SJCRH30 (cell line): ENCODE measurements at regions not wholly inside any gene's neighbourhood (a gene's known extent, or its start where the extent isn't known, plus 50 kb on each side); places are given as distances from the start of the nearest gene placed in this dataset.

Experiments
- DNase-seq, 2 experiments: peaks; one replicate each; pipeline ENCODE4 v3.0.0-alpha.2; 2015 to 2020
- H3K27ac ChIP-seq: fragments of 250-450 bp; sonication (Bioruptor Pico); 2 replicates; pipeline ENCODE4 v1.5.1; 2020; ENCODE audit warnings: mild to moderate bottlenecking, moderate library complexity
- H3K27me3 ChIP-seq: fragments of 250-450 bp; sonication (Bioruptor Pico); 2 replicates; pipeline ENCODE4 v1.5.1; 2020; ENCODE audit warnings: mild to moderate bottlenecking, moderate library complexity
- H3K36me3 ChIP-seq: fragments of 250-450 bp; sonication (Bioruptor Pico); 2 replicates; pipeline ENCODE4 v1.5.1; 2020; ENCODE audit warnings: mild to moderate bottlenecking, moderate library complexity
- H3K4me1 ChIP-seq: fragments of 250-450 bp; sonication (Bioruptor Pico); 2 replicates; pipeline ENCODE4 v1.5.1; 2020; ENCODE audit warnings: mild to moderate bottlenecking, moderate library complexity
- H3K4me3 ChIP-seq: fragments of 250-450 bp; sonication (Bioruptor Pico); 2 replicates; pipeline ENCODE4 v1.5.1; 2020; ENCODE audit warnings: mild to moderate bottlenecking, moderate library complexity
- H3K9me3 ChIP-seq: fragments of 250-450 bp; sonication (Bioruptor Pico); replicated peaks from 2 replicates; pipeline ENCODE4 v1.5.1; 2020; ENCODE audit warnings: mild to moderate bottlenecking, moderate library complexity

- H3K27ac ChIP-seq, result no peak overlapping the region
- no peak for DNase-seq
- H3K9me3 ChIP-seq, result no peaks in the 10 kb centered on the region
- no peak overlapping the region for H3K4me3 ChIP-seq
- H3K4me1 ChIP-seq, result no peaks in the 10 kb centered on the region
- H3K36me3 ChIP-seq, result no peaks in the 10 kb centered on the region
- no peaks in the 10 kb centered on the region for H3K27me3 ChIP-seq
These were observed 545.5 kb downstream of the CBLN2 start for GRCh38 chr18:71998547-71999097.

DNA sequence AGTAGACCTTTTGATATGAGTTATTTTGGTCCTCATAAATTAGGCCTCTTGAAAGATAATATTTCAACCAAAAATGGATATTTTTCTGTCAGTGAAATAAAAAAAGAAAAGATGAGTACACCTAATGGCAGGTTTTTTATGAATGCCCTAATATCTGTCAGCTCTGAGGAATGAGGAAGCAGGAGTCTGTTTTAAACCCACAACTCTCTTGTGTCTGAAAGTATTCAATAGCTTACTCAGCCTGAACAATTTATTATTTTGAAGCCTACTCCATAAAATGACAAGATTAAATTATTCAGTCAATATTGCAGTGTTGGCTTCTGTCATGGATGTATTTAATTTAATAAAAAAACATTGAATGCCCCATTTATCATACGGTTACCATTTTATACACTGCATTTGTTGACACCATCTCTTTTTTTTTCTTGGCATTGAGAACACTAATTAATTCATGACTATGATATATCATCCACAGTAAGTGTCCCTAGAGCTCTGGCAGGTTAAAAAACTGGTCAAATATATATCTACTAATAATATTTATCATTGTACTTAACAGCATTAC lies 548.2 kb downstream of the CBLN2 start:
- H3K27ac ChIP-seq, result no peak overlapping the region
- H3K4me1 ChIP-seq, result no peaks in the 10 kb centered on the region
- H3K27me3 ChIP-seq, result no peaks in the 10 kb centered on the region
- no peak overlapping the region for H3K4me3 ChIP-seq
- DNase-seq, result no peak
- no peaks in the 10 kb centered on the region for H3K9me3 ChIP-seq
- H3K36me3 ChIP-seq, result no peaks in the 10 kb centered on the region

GRCh38 chr18:71994273-71994672 lies 549.9 kb downstream of the CBLN2 start:
- DNase-seq, result no peak
- H3K36me3 ChIP-seq, result no peaks in the 10 kb centered on the region
- H3K4me1 ChIP-seq, result no peaks in the 10 kb centered on the region
- no peaks in the 10 kb centered on the region for H3K9me3 ChIP-seq
- H3K27me3 ChIP-seq, result no peaks in the 10 kb centered on the region
- H3K27ac ChIP-seq, result no peak overlapping the region
- H3K4me3 ChIP-seq, result no peak overlapping the region

DNA sequence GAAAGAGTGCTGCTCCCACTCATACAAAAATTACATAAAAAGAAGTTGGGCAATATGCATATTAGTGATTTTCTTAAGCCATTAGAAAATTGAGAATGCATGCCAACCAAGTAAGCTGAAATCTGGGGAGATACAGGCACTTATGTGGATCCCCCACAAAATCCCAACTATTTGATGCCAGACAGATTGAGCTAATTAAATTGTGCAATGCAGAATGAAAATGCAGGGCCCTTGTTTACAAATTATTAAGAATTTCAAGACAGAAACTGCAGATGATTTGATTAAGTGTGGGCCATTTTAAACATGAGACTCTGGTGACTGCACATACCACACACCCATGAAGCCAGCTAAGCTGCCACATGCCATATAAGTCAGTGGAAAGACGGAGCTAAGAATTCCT lies 554.5 kb downstream of the CBLN2 start:
- Histone ChIP-seq H3K9me3 (no peaks in the 10 kb centered on the region), H3K27me3 (no peaks in the 10 kb centered on the region), H3K4me3 (no peak overlapping the region), H3K4me1 (no peaks in the 10 kb centered on the region), H3K27ac (no peak overlapping the region), H3K36me3 (no peaks in the 10 kb centered on the region)
- no peak for DNase-seq

DNA sequence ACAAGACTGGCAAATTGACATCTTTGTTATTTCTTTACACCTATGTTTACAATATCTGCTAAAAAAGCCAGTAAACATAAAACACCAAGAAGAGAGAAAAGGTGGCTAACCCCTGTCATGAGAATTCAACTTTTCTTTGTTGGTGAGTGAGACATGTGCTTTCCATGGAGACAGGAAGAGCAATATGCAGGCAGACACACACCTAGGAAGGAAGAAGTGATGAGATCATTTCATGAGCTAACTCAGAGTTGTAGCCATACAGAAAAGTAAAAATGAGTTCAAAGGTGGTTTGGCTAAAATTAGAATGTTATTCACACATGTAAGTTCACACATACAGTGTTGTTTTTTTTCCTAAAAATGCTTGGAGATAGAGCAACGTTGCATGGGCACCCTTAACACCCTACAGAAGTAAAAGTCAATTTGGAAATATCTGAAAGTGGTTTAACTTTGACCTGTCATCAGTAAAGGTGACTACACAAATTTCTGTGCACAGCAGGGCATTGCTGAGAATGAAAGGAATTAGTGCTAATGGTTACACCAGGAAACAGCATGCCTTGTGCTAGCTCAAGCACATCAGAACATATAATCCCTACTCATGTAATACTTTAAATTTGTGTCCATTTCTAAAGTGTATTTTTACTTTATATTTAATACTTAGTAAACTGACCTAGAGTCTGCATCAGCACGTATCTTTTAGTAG lies 557.6 kb downstream of the CBLN2 start:
- Histone ChIP-seq H3K9me3 (no peaks in the 10 kb centered on the region), H3K4me1 (no peaks in the 10 kb centered on the region), H3K27me3 (no peaks in the 10 kb centered on the region), H3K4me3 (no peak overlapping the region), H3K36me3 (no peaks in the 10 kb centered on the region), H3K27ac (no peak overlapping the region)
- no peak for DNase-seq

- Histone ChIP-seq H3K9me3 (no peaks in the 10 kb centered on the region), H3K27ac (no peak overlapping the region), H3K4me1 (no peaks in the 10 kb centered on the region), H3K27me3 (no peaks in the 10 kb centered on the region), H3K4me3 (no peak overlapping the region), H3K36me3 (no peaks in the 10 kb centered on the region)
- no peak for DNase-seq
These were observed 567.4 kb downstream of the CBLN2 start for GRCh38 chr18:71976744-71977143.

- Histone ChIP-seq H3K9me3 (no peaks in the 10 kb centered on the region), H3K4me1 (no peaks in the 10 kb centered on the region), H3K4me3 (no peak overlapping the region), H3K27ac (no peak overlapping the region), H3K36me3 (no peaks in the 10 kb centered on the region), H3K27me3 (no peaks in the 10 kb centered on the region)
- DNase-seq, result no peak
These were observed 577.4 kb downstream of the CBLN2 start for GRCh38 chr18:71966791-71967190.

- no peak overlapping the region for H3K4me3 ChIP-seq
- H3K27me3 ChIP-seq, result no peaks in the 10 kb centered on the region
- H3K27ac ChIP-seq, result no peak overlapping the region
- DNase-seq, result no peak
- no peaks in the 10 kb centered on the region for H3K4me1 ChIP-seq
- H3K9me3 ChIP-seq, result no peaks in the 10 kb centered on the region
- H3K36me3 ChIP-seq, result no peaks in the 10 kb centered on the region
These were observed 585.5 kb downstream of the CBLN2 start for GRCh38 chr18:71958605-71959004.

DNA sequence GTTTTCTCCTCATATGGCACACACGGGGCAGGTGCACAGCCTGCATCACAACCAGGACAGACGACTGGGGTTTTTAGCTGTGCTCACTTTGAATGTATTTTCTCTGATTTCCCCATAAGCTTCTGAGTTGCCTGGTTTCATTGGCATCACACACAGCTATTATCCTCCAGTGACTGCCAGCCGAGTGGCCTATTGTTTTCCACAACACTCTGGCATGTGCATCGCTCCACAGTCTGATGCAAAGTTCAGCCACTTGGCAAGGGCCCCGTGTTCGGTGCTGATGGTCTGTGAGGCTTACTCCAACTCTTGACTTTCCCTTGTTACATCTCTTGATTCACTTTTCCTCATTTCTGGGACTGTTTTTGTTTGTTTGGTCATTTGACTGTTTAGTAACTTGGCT lies 593.1 kb downstream of the CBLN2 start:
- H3K4me3 ChIP-seq, result no peak overlapping the region
- H3K27me3 ChIP-seq, result no peaks in the 10 kb centered on the region
- H3K27ac ChIP-seq, result no peak overlapping the region
- no peaks in the 10 kb centered on the region for H3K36me3 ChIP-seq
- H3K4me1 ChIP-seq, result no peaks in the 10 kb centered on the region
- DNase-seq, result no peak
- H3K9me3 ChIP-seq, result no peaks in the 10 kb centered on the region

DNA sequence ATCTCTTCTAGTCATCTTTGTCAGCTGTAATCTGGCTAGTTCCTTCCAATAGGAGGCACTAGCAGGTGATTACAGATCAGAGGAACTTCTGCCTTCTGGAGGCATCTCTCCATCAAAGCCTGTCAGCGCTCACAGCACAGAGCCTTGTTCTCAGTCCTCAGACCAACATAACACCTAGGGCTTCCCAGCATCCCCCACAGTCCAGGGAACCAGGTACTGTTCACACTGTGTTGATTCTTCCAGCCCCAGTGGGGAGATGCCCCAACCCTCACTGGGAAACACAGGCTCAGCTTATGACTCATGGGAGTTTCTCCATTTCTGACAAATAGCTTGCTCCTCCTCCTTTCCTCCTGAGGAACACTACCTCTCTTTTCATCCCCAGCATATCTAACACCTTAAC lies 601.7 kb downstream of the CBLN2 start:
- no peak for DNase-seq
- no peaks in the 10 kb centered on the region for H3K36me3 ChIP-seq
- no peak overlapping the region for H3K4me3 ChIP-seq
- H3K27me3 ChIP-seq, result no peaks in the 10 kb centered on the region
- no peaks in the 10 kb centered on the region for H3K4me1 ChIP-seq
- no peak overlapping the region for H3K27ac ChIP-seq
- no peaks in the 10 kb centered on the region for H3K9me3 ChIP-seq

DNA sequence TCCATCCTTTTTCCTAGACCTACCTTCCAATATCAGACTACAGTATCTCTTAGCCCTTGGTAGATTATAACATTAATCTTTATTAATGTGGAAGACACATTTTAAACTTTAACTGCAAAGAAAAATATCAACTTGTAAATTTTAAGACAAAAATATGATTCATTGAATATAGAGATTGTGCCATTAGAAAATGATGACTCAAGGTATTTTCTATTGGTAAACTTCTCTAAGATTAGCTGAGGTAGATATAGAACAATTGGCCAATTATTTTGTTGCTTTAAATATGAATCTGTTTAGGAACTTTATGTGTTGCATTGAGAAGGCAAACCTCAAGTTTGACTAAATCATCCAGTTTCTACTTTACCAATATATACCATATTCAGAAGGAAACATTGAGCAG lies 604.7 kb downstream of the CBLN2 start:
- H3K27me3 ChIP-seq, result no peaks in the 10 kb centered on the region
- H3K4me1 ChIP-seq, result no peaks in the 10 kb centered on the region
- no peaks in the 10 kb centered on the region for H3K9me3 ChIP-seq
- DNase-seq, result no peak
- H3K27ac ChIP-seq, result no peak overlapping the region
- no peaks in the 10 kb centered on the region for H3K36me3 ChIP-seq
- no peak overlapping the region for H3K4me3 ChIP-seq

GRCh38 chr18:71936744-71937143 lies 607.4 kb downstream of the CBLN2 start:
- Histone ChIP-seq H3K9me3 (no peaks in the 10 kb centered on the region), H3K4me1 (no peaks in the 10 kb centered on the region), H3K27ac (no peak overlapping the region), H3K36me3 (no peaks in the 10 kb centered on the region), H3K27me3 (no peaks in the 10 kb centered on the region), H3K4me3 (no peak overlapping the region)
- DNase-seq, result no peak

DNA sequence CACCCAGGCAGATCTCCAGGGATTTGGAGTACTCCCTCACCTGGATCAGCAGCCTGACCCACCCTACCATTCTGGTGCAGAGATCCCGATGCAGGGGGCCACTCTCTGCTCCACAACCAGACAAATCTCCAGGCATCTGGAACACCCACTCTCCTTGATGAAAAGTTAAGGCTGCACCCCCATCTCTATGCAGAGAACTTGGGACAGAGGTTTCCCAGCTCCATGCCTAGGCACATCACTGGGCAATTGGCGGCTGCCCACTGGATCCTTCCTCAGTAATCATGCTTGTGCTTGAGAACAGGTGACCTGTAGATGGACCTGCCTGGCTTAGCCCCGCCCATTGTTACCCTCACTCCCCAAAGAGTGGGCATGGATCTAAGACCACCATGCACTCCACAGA lies 624.9 kb downstream of the CBLN2 start:
- Histone ChIP-seq H3K4me3 (no peak overlapping the region), H3K4me1 (no peaks in the 10 kb centered on the region), H3K27ac (no peak overlapping the region), H3K27me3 (no peaks in the 10 kb centered on the region), H3K9me3 (no peaks in the 10 kb centered on the region), H3K36me3 (no peaks in the 10 kb centered on the region)
- DNase-seq, result no peak

GRCh38 chr18:71913641-71914040 lies 630.5 kb downstream of the CBLN2 start:
- H3K9me3 ChIP-seq, result no peaks in the 10 kb centered on the region
- H3K4me3 ChIP-seq, result no peak overlapping the region
- no peaks in the 10 kb centered on the region for H3K27me3 ChIP-seq
- H3K4me1 ChIP-seq, result no peaks in the 10 kb centered on the region
- no peak for DNase-seq
- no peaks in the 10 kb centered on the region for H3K36me3 ChIP-seq
- H3K27ac ChIP-seq, result no peak overlapping the region

- no peaks in the 10 kb centered on the region for H3K4me1 ChIP-seq
- H3K27me3 ChIP-seq, result no peaks in the 10 kb centered on the region
- no peaks in the 10 kb centered on the region for H3K36me3 ChIP-seq
- no peaks in the 10 kb centered on the region for H3K9me3 ChIP-seq
- no peak overlapping the region for H3K27ac ChIP-seq
- no peak for DNase-seq
- H3K4me3 ChIP-seq, result no peak overlapping the region
These were observed 641.7 kb downstream of the CBLN2 start for GRCh38 chr18:71902482-71902881.
